ENCODE measurements at regions not wholly inside any gene's neighbourhood (a gene's known extent, or its start where the extent isn't known, plus 50 kb on each side); places are given as distances from the start of the nearest gene placed in this dataset.

- TF ChIP-seq ZXDB (tag by site-specific recombination; IDR thresholded peaks at IDR 0.05) = no peak
- TF ChIP-seq GLI2 (tag by site-specific recombination; IDR thresholded peaks at IDR 0.05; ENCODE audit: borderline replicate concordance, low read depth) = no peak
- TF ChIP-seq, protein P1, sequence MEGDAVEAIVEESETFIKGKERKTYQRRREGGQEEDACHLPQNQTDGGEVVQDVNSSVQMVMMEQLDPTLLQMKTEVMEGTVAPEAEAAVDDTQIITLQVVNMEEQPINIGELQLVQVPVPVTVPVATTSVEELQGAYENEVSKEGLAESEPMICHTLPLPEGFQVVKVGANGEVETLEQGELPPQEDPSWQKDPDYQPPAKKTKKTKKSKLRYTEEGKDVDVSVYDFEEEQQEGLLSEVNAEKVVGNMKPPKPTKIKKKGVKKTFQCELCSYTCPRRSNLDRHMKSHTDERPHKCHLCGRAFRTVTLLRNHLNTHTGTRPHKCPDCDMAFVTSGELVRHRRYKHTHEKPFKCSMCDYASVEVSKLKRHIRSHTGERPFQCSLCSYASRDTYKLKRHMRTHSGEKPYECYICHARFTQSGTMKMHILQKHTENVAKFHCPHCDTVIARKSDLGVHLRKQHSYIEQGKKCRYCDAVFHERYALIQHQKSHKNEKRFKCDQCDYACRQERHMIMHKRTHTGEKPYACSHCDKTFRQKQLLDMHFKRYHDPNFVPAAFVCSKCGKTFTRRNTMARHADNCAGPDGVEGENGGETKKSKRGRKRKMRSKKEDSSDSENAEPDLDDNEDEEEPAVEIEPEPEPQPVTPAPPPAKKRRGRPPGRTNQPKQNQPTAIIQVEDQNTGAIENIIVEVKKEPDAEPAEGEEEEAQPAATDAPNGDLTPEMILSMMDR (tag by site-specific recombination; IDR thresholded peaks at IDR 0.05) = no peak
- no peak for TF ChIP-seq ZNF121 (tag by site-specific recombination; IDR thresholded peaks at IDR 0.05)
- TF ChIP-seq ZEB2 (tag by site-specific recombination; IDR thresholded peaks at IDR 0.05) = no peak
- no peak for TF ChIP-seq ZNF624 (tag by site-specific recombination; IDR thresholded peaks at IDR 0.05)
- no peak for TF ChIP-seq REST (tag by site-specific recombination; IDR thresholded peaks at IDR 0.05)
- no peak for TF ChIP-seq REPIN1 (tag by site-specific recombination; IDR thresholded peaks at IDR 0.05; ENCODE audit: low read depth)
- no peak for TF ChIP-seq ZNF664 (tag by site-specific recombination; IDR thresholded peaks at IDR 0.05)
- TF ChIP-seq ZNF530 (tag by site-specific recombination; IDR thresholded peaks at IDR 0.05; ENCODE audit: low read depth) = no peak
- TF ChIP-seq ZNF510 (tag by site-specific recombination; IDR thresholded peaks at IDR 0.05; ENCODE audit: insufficient replicate concordance) = no peak
Observed at GRCh38 chr6:66533921-66534404, 826.9 kb upstream of the EYS start.

Data from HEK293 (cell line).